GM12891 (cell line): ENCODE measurements at regions not wholly inside any gene's neighbourhood (a gene's known extent, or its start where the extent isn't known, plus 50 kb on each side); places are given as distances from the start of the nearest gene placed in this dataset.

ENCODE experiments used
- POLR2A ChIP-seq: IDR thresholded peaks from 2 replicates; pipeline ENCODE4 v1.6.1; 2011; ENCODE audit warnings: low read depth, low read length, control low read depth
- TAF1 ChIP-seq: IDR thresholded peaks from 2 replicates; pipeline ENCODE4 v1.6.1; 2011; ENCODE audit warnings: low read depth, low read length, control low read depth

GRCh38 chr2:145751155-145751554 is 1231.2 kb upstream of the ZEB2 start:
- TF ChIP-seq POLR2A = no peak
- TF ChIP-seq TAF1 = no peak
